ENCODE measurements at regions not wholly inside any gene's neighbourhood (a gene's known extent, or its start where the extent isn't known, plus 50 kb on each side); places are given as distances from the start of the nearest gene placed in this dataset.
"Not testable (repeated sequence)": the region's sequence is repeated elsewhere in the genome, so short reads cannot be mapped to it uniquely, and the experiment has no call there.

- peak; percentile 43 for DNase-seq
Observed at GRCh38 chr13:33634546-33634982, 183.4 kb upstream of the RFC3 start.

- no peak for DNase-seq
Observed at GRCh38 chr13:33636243-33636642, 181.7 kb upstream of the RFC3 start.

DNA sequence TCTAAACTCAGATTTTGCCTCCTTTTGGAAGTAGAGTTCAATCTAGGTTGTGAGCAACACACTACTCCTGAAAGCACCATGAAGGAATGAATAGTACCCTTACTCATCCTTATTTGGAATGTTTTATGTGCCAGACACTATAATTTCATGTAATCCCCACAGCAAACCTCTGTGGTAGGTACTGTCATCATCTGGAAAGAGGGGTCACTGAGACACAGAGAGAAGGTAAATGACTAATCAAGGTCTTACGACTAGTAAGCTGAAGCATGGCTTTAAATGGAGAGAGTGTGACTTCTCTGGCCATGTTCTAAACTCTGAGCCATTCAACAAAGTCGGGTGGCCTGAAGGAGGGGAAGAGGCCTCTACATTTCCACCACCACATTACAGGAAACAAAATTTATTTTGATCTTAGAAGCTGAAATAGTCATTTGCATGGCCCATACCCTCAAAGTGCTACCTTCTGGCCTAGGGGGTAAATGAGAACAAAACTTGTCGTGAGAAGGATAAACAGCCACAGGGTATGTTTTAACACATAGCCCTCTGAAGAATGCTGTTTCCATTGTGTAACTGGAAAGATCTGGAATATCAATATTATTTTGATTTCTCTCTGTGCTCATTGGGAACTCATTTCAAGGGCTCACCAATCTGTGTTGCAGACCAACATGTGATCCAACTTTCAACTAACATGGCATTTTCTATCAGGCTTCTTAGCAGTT, 180.8 kb upstream of the RFC3 start:
- peak; percentile 59 for DNase-seq

GRCh38 chr13:33637978-33638743, 179.8 kb upstream of the RFC3 start:
- peak; percentile 81 for DNase-seq

GRCh38 chr13:33639158-33639557, 178.8 kb upstream of the RFC3 start:
- DNase-seq = peak; percentile 82

- DNase-seq = no peak
Observed at GRCh38 chr13:33639626-33640080, 178.3 kb upstream of the RFC3 start.

DNA sequence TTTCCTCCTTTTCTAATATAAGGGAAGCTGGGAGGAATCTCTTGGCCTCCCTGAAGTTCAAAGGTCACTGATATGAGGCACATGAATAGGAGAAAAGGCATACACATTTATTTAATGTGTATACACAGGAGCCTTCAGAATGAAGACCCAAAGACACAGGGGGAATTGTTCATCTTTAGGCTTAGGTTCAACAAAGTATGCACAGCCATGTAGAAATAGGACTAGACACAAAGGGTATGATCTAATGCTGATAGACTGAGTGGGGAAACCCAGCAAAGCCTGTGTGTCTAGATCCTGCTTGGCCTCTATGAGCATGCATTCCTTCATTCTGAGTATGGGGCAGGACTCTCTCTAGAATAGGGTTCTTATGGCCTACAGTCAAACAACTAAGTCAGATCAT, 177.1 kb upstream of the RFC3 start:
- peak; percentile 34 for DNase-seq

- DNase-seq = peak; percentile 85
Observed at GRCh38 chr13:33642374-33643065, 175.4 kb upstream of the RFC3 start.

DNA sequence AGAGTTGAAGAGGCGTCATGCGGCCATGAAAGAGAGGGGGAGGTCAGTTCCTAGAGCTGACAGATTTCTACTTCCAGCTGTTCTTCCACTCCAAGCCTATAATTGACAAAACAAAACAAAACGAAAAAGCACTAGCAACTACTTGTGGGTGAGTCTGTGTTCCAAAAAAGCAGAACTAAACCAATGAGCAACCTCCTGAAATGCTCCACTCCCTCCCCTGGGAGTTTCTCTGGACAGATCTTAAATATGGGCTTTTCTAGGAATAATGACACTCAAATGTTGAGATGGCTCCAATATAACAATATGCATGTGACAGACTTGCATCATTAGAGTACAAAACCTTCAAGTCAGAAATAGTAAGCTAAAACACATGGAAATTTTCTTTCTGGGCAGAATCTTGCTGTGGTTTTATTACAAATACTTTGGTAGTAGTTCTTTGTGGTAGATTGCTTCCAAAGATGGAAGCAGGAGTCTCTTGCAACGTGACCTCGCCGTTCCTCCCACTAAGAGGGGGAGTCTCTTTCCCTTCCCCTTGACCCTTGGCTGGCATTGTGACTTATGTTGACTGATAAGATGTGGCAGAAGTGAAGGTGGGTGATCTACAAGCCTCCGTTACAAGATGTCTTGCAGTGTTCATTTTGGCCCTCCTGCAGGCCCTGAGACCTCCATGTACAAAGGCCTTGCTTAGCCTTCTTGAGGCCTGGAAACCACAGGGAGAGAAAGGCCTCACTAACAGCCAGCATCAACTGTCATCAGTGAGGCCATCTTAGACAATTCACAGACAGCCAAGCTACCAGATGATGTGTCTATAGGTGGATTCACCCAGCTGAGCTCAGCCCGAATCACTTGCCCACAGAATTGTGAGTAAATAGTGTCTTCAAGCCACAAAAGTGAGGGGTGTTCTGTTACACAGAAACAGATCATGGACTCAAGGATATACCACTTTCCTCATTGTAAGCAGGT, 173.1 kb upstream of the RFC3 start:
- DNase-seq = peak; percentile 60

DNA sequence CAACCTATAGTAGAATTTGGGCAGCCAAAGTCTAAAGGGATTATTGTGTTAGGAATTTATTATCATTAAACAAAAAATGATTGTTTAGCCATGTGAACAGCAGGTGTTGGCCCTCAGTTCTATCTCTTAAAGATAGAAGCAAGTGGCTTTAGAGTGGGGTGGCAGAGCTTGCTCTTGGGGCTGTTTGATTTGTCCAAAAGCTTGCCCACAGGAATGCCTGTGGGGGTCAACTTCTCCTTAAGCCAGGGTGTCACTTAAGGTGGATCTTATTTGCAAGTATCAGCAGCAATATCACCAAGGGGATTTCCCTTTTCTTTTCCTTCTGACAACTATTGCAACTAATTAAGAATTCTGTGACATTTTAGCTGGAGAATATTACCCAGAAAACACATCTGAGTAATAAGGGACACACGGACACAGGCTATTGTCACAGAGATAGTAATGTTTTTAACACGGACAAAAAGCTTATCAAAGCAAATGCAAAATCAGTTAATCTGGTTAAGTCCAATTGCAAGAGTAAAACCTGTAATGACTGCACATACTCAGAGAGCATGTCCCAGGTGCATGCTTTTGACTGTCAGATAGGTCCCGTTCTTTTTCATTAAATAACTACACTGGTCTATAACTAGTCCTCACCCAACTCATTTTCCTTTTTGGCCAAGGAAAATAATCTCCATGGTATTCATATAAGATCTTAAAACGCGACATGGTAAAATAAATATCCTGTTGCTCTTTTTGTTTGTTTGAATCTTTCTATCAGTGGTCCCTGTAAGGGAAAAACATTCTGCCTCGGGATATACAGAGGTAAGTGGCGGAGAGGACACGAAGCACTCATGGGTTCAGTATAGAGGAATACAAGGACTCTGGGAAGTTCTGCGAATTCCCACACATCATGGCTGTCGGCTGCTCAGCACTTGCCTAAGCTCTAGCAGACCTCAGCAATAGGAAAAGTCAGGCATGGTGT, 172.1 kb upstream of the RFC3 start:
- no peak for DNase-seq

- DNase-seq = peak; percentile 14
Observed at GRCh38 chr13:33649212-33649878, 168.6 kb upstream of the RFC3 start.

DNA sequence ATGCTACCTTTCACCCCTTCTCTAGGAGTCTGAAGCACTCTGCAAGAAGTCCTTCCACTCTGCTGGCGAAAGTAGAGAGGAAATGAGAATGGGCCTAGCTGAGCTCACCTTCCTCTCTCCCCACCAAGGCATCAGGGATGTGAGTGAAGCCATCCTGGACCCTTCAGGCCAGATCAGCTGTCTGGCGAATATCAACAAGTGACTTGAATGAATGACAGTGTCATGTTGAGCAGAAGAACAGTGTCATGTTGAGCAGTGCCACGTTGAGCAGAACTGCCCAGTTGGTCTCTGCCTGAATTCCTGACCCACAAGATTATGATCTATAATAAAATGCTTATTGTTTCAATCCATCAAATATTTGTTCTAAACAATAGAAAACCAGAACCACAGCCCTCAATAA, 166.2 kb upstream of the RFC3 start:
- no peak for DNase-seq

DNA sequence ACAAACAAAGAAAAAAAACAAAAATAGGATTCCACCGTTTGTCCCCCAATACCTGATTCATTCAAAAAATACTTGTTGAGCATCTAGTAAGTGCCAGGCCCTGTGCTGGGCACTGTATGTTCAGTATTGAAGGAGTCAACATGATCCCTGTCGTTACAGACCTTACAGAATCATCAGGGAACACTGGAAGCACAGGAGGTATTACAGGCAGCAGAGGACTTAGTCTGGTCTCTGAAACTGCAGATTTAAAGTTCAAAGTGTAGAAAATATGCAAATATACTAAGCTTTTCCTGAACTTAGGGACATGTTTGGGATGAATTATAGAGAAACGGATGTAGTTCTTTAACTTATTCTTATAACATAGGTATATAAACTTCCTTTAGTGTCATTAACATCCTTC, 160.7 kb upstream of the RFC3 start:
- DNase-seq = no peak

DNA sequence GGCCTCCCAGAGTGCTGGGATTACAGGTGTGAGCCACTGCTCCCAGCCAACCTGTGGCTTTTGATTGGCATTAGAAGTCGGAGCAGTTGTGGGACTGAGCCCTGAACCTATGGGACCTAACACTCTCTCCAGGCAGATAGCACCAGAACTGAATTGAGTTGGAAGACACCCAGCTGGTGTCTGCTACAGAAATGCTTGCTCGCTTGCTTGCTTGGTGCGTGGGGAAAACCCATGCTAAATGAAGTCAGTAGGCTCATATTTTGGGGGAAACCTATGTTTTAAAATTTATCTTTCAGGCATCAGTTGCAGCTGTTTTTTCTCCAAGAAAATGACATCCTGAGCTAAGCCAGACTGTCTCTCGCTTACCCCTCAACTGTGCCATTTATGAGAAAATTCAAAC, 158.5 kb upstream of the RFC3 start:
- DNase-seq = no peak

DNA sequence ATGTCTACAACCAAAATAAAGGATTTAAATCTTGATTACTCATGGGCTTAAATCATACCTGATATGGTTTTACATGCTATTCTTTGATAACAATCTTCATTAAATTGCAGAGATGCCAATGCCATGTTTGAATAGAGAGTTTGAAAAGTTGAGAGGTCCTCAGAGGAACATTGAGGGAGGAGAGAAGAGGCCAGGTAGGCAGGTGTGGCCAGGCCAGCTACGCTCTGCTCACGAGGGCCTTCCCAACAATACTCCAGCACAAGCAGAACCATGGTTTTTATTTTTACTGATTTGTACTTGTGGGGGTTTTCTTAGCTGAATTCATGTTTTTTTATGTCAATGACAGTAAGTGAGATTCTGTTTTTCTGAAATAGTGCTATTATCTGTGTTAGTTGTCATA, 158.1 kb upstream of the RFC3 start:
- DNase-seq = no peak

- no peak for DNase-seq
Observed at GRCh38 chr13:33662392-33662791, 155.6 kb upstream of the RFC3 start.

DNA sequence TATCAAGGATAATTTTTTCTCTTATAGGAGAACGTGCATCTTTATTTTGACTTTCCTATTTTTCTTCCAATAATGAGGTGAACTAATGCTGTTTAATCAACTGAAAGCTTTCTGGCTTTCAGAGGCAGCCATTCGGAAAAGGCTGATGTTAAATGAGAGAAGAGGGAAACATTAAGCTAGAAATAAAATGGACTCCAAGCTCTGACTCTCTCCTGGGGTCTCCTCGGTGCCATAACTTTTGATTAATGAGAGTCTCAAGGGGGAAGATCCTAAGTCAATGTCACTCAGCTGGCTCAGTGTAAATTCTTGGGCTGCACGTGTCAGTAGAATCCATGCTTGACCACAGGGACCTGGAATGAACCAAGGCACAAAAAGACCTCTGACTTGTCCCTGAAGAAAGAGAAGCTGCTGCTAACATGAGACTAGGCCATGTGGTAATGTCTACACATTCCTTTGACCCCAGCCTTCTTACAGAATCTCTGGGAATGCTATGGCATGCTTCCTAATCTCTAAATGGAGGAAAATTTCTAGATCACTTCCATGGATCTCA, 152.2 kb upstream of the RFC3 start:
- no peak for DNase-seq

DNA sequence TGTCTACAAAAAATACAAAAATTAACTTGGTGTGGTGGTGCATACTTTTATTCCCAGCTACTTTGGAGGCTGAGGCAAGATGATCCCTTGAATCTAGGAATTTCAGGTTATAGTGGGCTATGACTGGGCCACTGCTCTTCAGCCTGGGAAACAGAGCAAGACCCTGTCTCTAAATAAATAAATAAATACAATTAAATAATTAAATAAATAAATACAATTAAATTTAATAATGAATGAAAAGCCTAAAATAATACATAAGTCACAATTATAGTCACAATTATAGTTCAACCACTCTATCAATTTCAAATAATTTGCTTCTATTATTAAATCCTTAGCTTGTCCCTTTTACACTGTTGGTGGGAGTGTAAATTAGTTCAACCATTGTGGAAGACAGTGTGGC, 146.4 kb upstream of the RFC3 start:
- no peak for DNase-seq

GRCh38 chr13:33672022-33672421, 145.9 kb upstream of the RFC3 start:
- DNase-seq = not testable (repeated sequence)

All from fibroblast of upper back skin (primary cell).